NCI-H226 (cell line): ENCODE measurements at regions not wholly inside any gene's neighbourhood (a gene's known extent, or its start where the extent isn't known, plus 50 kb on each side); places are given as distances from the start of the nearest gene placed in this dataset.
"Not testable (repeated sequence)": the region's sequence is repeated elsewhere in the genome, so short reads cannot be mapped to it uniquely, and the experiment has no call there.

ENCODE experiments used
- DNase-seq: peaks from one replicate; pipeline ENCODE4 v3.0.0-alpha.2; 2015

DNA sequence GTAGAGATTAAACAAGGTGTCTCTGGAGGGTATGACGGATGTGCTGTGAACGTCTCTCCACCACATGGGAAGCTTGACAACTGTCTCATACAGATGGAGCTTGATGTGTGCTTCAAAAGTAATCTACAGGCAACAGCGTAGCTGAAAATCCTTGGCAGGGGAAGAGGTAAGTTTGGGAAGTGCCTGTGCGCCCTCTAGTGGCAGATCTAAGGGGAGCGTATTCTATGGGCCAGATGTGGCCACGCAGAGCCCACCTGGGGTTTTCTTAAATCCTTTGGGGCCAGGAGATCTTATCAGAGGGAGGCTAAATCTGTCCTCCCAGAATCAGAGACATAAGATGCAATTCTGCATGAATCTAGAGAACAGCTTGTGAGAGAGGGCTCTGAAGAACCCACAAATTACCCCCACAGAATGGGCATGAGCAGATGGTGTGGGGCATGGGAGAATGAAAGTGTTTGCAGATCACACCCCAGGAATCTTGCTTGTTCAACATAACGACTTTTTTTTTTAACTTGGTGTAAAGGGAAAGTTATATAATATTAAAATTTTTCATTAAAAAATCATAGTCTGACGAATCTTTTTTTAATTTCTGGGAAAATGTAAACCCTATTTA lies 91.2 kb upstream of the MPP7 start:
- DNase-seq, result no peak

DNA sequence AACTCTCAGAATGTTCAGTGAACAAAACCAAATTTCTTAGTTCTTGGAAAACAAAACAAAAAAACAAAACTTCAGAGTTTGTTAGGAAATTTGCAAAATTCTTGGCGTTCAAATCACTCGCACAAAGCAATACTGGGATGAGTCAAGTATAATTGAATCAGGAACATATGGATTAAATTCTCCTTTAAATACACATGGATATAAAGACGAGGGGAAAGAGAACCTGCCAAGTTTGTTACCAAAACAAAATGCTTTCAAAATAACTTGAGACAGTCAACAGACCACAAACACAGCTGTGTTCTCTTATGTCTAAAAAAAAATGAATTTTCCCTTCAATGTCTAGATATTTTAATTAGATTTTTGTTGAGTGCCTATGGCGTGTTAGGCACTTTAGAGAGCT lies 93.5 kb upstream of the MPP7 start:
- no peak for DNase-seq

DNA sequence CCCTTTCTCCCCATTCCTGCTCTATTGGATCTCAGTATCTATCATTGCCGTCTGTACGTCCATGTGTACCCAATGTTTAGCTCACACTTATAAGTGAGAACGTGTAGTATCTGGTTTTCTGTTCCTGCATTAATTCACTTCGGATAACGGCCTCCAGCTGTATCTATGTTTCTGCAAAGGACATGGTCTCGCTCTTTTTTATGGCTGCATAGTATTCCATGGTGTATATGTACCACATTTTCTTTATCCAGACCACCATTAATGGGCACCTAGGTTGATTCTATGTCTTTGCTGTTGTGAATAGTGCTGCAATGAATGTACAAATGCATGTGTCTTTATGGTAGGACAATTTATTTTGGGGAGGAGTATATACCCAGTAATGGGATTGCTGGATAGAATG lies 94.4 kb upstream of the MPP7 start:
- DNase-seq, result no peak

DNA sequence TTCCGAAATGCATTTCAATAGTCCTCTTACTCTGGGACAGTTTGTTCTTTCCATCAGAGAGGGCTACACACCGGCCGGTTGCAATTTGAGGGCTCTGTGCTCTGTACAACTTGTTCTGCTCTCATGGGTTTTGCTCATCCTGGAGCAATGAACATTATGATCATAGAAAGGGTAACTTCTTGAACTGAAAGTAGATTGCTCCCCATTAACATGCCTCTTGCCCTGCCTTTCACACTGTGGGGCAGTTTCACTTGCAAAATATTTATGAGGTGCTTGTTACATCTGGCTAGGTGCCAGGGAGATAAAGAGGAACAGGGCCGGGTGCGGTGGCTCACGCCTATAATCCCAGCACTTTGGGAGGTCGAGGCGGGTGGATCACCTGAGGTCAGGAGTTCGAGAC lies 97.3 kb upstream of the MPP7 start:
- no peak for DNase-seq

DNA sequence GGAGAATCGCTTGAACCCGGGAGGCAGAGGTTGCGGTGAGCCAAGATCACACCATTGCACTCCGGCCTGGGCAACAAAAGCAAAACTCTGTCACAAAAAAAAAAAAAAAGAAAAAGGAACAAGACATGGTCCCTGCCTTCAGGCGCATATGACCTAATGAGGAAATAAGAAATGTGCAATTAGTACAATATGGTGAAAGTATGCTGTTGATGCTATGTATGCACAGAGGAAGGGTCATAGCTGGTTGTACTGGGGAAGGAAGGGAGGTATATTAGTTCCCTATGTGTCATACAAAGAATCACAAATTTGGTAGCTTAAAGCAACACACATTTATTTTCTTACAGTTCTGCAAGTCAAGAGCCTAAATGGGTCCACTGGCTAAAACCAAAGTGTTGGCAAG lies 97.8 kb upstream of the MPP7 start:
- DNase-seq, result no peak

GRCh38 chr10:28402611-28403073 lies 99.8 kb upstream of the MPP7 start:
- not testable (repeated sequence) for DNase-seq

GRCh38 chr10:28403090-28403489 lies 100.2 kb upstream of the MPP7 start:
- peak; percentile 23 for DNase-seq

DNA sequence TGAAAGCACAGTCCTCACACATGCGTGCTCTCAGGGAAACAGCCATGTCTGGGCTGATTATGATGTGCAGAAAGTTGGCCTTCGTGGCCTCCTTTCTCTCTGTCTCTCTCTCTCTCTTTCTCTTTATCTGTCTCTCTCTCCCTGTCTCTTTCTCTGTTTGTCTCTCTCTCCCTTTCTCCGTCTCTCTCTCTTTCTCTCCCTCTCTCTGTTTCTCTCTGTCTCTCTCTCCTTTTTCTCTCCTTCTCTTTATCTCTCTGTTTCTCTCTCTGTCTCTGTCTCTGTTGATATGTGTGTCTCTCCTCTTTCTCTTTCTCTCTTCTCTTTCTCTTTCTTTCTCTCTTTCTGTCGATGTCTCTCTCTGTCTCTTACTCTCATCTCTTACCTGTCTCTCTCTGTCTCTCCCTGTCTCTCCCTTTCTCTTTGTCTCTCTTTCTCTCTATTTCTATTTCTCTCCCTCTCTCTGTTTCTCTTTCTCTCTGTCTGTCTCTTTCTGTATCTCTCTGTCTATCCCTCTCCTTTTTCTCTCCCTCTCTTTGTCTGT lies 105.4 kb upstream of the MPP7 start:
- DNase-seq, result no peak

- DNase-seq, result no peak
Observed at GRCh38 chr10:28410420-28411135, 107.7 kb upstream of the MPP7 start.

DNA sequence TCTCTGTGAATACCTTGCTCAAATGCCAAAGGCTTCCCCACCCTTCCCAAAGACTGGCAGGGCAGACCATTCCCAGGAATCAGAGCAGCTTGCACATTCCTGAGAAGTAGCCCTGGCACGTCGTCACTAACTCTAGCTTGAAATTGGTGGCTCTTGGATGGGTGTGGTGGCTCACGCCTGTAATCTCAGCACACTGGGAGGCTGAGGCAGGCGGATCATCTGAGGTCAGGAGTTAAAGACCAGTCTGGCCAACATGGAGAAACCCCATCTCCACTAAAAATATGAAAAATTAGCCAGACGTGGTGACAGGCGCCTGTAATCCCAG lies 108.2 kb upstream of the MPP7 start:
- DNase-seq, result no peak

GRCh38 chr10:28411648-28412047 lies 108.8 kb upstream of the MPP7 start:
- no peak for DNase-seq

GRCh38 chr10:28418069-28418468 lies 114.8 kb upstream of the WAC start:
- no peak for DNase-seq

DNA sequence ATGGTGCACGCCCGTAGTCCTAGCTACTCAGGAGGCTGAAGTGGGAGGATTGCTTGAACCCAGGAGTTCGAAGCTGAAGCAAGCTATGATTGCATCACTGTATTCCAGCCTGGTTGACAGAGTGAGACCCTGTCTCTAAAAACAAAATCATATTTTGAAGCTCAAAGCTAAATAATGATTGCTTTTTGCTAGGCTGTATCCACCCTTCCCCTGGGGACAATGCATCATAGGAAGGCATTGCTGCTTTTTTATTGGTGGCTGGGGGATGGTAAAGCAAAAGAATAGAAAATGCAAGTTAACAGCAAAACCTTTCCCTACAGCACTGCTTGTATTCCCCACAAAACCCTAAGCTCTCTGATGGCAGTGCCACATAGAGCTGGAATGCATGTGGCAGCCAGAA lies 107.5 kb upstream of the WAC start:
- DNase-seq, result no peak

DNA sequence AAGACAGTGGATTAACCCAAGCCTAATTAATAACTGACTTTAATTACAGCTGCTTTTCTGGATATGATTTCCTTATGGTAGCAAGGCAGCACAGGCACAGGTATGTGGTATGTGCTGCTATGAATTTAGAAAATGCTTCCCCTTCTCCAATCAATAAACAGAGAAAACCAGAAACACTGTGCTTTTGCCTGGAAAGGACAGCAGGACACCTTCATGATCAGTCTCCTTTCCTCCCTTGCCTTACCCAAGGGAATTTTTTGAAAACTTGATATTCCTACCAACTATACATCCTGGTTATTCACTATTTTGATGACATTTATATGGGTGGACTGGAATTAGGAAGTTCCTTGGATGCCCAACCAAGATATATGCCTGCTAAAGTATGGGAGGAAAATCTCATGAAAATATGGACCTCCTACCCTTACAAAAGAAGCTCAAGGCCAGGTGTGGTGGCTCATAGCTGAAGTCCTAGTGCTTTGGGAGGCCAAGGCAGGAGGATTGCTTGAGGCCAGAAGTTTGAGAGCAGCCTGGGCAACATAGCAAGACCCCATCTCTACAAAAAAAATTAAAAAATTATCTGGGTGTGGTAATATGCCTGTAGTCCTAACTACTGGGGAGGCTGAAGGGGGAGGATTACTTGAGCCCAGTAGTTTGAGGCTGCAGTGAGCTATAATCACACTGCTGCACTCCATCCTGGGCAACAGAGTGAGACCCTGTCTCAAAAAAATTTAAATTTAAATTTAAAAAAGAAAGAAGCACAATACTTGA lies 106.3 kb upstream of the WAC start:
- no peak for DNase-seq

GRCh38 chr10:28427376-28427775 lies 105.5 kb upstream of the WAC start:
- DNase-seq, result no peak

DNA sequence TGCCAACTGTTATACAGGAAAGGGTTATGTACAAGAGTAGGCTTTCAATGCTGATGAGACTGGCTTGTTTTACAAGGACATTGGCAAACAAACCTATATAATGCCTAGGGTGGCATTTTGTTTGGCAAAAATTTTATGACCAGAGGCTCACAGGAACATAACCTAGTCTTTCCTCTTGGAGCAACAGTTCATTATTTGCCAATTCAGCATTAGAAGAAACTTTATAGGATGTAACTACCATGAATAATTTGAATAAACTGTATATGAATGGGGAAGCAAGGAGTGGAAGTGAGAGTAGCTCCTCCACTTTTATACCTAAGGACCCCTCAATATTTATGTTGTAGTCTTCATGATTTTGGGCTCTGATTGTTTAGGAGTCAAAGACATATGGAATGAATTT lies 103.9 kb upstream of the WAC start:
- no peak for DNase-seq

DNA sequence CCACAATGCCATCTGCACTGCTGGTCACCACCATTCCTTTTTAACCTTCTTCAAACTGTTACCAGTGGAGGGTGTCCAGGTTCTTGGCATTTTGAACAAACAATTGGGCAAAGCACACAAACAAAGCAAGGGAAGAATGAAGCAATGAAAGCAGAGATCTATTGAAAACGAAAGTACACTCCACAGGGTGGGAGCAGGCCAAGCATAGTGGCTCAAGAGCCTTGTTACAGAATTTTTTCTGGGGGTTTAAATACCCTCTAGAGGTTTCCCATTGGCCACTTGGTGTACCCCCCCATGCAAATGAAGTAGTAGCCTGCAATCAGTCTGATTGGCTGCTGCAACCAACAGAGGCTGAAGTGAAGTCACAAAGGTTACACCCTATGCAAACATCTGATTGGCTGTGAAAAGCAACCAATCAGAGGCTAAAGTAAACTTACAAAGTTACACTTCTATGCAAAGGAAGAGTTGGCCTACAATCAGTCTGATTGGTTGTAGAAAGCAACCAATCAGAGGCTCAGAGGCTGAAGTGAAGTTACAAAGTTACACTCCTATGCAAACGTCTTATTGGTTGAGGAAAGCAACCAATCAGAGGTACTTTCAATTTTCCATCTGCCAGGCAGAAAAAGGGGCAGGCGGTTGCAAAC lies 103.2 kb upstream of the WAC start:
- peak; percentile 55 for DNase-seq

- DNase-seq, result no peak
Observed at GRCh38 chr10:28431139-28431538, 101.8 kb upstream of the WAC start.

GRCh38 chr10:28432210-28432676 lies 100.7 kb upstream of the WAC start:
- peak; percentile 2 for DNase-seq

GRCh38 chr10:28434063-28434462 lies 98.9 kb upstream of the WAC start:
- no peak for DNase-seq

DNA sequence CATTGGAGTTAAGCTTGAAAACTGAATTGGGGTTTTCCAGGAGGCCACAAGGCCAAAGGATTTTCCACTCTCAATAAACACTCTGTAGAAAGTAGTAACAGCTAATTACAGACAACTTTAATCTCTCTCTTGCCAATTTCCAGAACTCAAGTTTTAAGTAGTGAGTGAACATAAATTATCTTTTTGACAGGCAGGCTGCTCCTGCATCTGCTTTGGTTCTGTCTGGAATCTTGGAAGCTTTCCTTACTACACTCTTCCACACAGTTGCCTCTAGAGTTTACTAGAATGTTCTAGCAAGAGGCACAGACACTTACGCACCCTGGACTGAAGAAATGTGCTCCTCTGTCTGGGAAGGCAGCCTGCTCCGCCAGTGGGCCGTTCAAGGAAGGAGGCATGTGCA lies 90.5 kb upstream of the WAC start:
- DNase-seq, result no peak

- DNase-seq, result no peak
Observed at GRCh38 chr10:28444031-28444430, 88.9 kb upstream of the WAC start.

- DNase-seq, result no peak
Observed at GRCh38 chr10:28445516-28445915, 87.4 kb upstream of the WAC start.
